WTC11 (cell line): ENCODE measurements at regions not wholly inside any gene's neighbourhood (a gene's known extent, or its start where the extent isn't known, plus 50 kb on each side); places are given as distances from the start of the nearest gene placed in this dataset.
"Not testable (repeated sequence)": the region's sequence is repeated elsewhere in the genome, so short reads cannot be mapped to it uniquely, and the experiment has no call there.

Experiments used
- ATF1 ChIP-seq: sonication (generic); formaldehyde crosslinking; IDR thresholded peaks from 2 replicates; pipeline ENCODE4 v1.8.1; 2023; ENCODE audit warnings: mild to moderate bottlenecking, moderate library complexity, missing genetic modification reagents
- CREB1 ChIP-seq: sonication (generic); formaldehyde crosslinking; IDR thresholded peaks from 2 replicates; pipeline ENCODE4 v1.8.0; 2023; ENCODE audit warnings: mild to moderate bottlenecking, missing genetic modification reagents
- JUN ChIP-seq: sonication (generic); formaldehyde crosslinking; IDR thresholded peaks from 2 replicates; pipeline ENCODE4 v1.8.0; 2023; ENCODE audit warnings: mild to moderate bottlenecking, missing genetic modification reagents
- SP1 ChIP-seq: sonication (generic); formaldehyde crosslinking; conservative IDR thresholded peaks from 2 replicates; pipeline ENCODE4 v1.8.1; 2022; ENCODE audit warnings: missing genetic modification reagents
- ZBTB21 ChIP-seq: sonication (generic); formaldehyde crosslinking; IDR thresholded peaks from 2 replicates; pipeline ENCODE4 v1.8.1; 2023; ENCODE audit warnings: mild to moderate bottlenecking, missing genetic modification reagents, borderline replicate concordance
- TF ChIP-seq, protein P1 (sequence below): fragments of 200-600 bp; IDR thresholded peaks from 2 replicates; pipeline ENCODE4 v1.8.0; 2022; ENCODE audit warnings: antibody characterized with exemption
- TF ChIP-seq, protein P2 (sequence below): sonication (generic); formaldehyde crosslinking; conservative IDR thresholded peaks from 2 replicates; pipeline ENCODE4 v1.8.1; 2023; ENCODE audit warnings: mild to moderate bottlenecking, low read depth, missing genetic modification reagents, moderate library complexity
- TF ChIP-seq, protein P3 (sequence below): sonication (generic); formaldehyde crosslinking; IDR thresholded peaks from 2 replicates; pipeline ENCODE4 v1.8.1; 2023; ENCODE audit warnings: mild to moderate bottlenecking, missing genetic modification reagents, moderate library complexity
- TF ChIP-seq, protein P4 (sequence below): sonication (generic); formaldehyde crosslinking; IDR thresholded peaks from 2 replicates; pipeline ENCODE4 v1.8.0; 2022; ENCODE audit warnings: mild to moderate bottlenecking, missing genetic modification reagents

DNA sequence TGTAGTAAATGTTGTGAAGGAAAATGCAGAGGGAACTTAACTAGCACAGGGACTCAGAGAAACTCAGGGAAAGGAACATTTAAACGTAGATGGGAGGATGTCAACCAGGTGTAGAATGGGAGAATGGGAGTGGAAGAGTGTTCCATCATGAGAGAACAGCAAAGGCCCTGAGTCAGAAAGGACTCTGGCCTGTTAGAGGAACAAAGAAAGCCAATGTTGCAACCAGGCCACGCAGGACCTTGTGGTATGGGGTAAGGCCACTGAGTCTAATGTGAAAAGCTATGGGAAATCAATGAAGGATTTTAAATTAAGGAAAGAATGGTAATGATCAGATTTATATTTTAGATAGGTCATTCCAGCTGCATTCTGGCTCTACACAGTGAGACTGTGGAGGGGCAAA lies 76.6 kb upstream of the NBPF26 start:
- not testable (repeated sequence) for TF ChIP-seq JUN (CRISPR knock-in tag); SP1 (CRISPR knock-in tag); CREB1 (CRISPR knock-in tag); ATF1; ZBTB21
- TF ChIP-seq, protein P1, sequence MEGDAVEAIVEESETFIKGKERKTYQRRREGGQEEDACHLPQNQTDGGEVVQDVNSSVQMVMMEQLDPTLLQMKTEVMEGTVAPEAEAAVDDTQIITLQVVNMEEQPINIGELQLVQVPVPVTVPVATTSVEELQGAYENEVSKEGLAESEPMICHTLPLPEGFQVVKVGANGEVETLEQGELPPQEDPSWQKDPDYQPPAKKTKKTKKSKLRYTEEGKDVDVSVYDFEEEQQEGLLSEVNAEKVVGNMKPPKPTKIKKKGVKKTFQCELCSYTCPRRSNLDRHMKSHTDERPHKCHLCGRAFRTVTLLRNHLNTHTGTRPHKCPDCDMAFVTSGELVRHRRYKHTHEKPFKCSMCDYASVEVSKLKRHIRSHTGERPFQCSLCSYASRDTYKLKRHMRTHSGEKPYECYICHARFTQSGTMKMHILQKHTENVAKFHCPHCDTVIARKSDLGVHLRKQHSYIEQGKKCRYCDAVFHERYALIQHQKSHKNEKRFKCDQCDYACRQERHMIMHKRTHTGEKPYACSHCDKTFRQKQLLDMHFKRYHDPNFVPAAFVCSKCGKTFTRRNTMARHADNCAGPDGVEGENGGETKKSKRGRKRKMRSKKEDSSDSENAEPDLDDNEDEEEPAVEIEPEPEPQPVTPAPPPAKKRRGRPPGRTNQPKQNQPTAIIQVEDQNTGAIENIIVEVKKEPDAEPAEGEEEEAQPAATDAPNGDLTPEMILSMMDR, result not testable (repeated sequence)
- TF ChIP-seq, protein P2, sequence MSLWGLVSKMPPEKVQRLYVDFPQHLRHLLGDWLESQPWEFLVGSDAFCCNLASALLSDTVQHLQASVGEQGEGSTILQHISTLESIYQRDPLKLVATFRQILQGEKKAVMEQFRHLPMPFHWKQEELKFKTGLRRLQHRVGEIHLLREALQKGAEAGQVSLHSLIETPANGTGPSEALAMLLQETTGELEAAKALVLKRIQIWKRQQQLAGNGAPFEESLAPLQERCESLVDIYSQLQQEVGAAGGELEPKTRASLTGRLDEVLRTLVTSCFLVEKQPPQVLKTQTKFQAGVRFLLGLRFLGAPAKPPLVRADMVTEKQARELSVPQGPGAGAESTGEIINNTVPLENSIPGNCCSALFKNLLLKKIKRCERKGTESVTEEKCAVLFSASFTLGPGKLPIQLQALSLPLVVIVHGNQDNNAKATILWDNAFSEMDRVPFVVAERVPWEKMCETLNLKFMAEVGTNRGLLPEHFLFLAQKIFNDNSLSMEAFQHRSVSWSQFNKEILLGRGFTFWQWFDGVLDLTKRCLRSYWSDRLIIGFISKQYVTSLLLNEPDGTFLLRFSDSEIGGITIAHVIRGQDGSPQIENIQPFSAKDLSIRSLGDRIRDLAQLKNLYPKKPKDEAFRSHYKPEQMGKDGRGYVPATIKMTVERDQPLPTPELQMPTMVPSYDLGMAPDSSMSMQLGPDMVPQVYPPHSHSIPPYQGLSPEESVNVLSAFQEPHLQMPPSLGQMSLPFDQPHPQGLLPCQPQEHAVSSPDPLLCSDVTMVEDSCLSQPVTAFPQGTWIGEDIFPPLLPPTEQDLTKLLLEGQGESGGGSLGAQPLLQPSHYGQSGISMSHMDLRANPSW, result not testable (repeated sequence)
- TF ChIP-seq, protein P3, sequence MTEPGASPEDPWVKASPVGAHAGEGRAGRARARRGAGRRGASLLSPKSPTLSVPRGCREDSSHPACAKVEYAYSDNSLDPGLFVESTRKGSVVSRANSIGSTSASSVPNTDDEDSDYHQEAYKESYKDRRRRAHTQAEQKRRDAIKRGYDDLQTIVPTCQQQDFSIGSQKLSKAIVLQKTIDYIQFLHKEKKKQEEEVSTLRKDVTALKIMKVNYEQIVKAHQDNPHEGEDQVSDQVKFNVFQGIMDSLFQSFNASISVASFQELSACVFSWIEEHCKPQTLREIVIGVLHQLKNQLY (CRISPR knock-in tag), result not testable (repeated sequence)
- TF ChIP-seq, protein P4, sequence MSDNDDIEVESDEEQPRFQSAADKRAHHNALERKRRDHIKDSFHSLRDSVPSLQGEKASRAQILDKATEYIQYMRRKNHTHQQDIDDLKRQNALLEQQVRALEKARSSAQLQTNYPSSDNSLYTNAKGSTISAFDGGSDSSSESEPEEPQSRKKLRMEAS, result not testable (repeated sequence)
